ENCODE measurements at regions not wholly inside any gene's neighbourhood (a gene's known extent, or its start where the extent isn't known, plus 50 kb on each side); places are given as distances from the start of the nearest gene placed in this dataset.

- TF ChIP-seq SPEN (CRISPR knock-in tag; IDR thresholded peaks at IDR 0.05; ENCODE audit: low read depth): no peak; the same call in 1 of the 2 replicates
These were observed 87.5 kb upstream of the GSE1 start (continued) for GRCh38 chr16:85525420-85526184.

GRCh38 chr16:85526185-85526974, 86.7 kb upstream of the GSE1 start:
- peak overlapping the region; percentile 93 for H3K27ac ChIP-seq (ENCODE audit: extremely low read length, insufficient read depth, low read length)
- ChIA-PET CTCF (ENCODE audit: low intra/inter-chr PET ratio, low total read pairs) (no interaction called here), POLR2A (interaction anchor here (1.0 to 8.9 kb wide), 13 partner anchors 11 to 237 kb away, joined by 3 to 235 read pairs (median 4); no protein-coding TSS in a partner anchor)
- H3K4me3 ChIP-seq (replicated peaks in 1 of 3; ENCODE audit: insufficient read depth in 1 of 3, low read depth in 2 of 3, low read length in 3 of 3): peak overlapping the region; percentile 9 to 73 (median 42); a peak in 3 of 6 replicates
- H3K36me3 ChIP-seq (replicated peaks in 1 of 2; ENCODE audit: control insufficient read depth in 1 of 2, insufficient read depth in 2 of 2, low read length in 2 of 2): no peaks in the 10 kb centered on the region
- DNase-seq (ENCODE audit: low spot score) (peak; percentile 53), ATAC-seq (peak; percentile 12), FAIRE-seq (peak; percentile 63)
- H2AFZ ChIP-seq (ENCODE audit: low read length): no peak overlapping the region
- no TSS peak for BruUV-seq (replicated peaks)
- in situ Hi-C loops (cut with HindIII; ENCODE audit: extremely low pct_ligation_motif_present, low pct_unique_long_range_greater_than_20kb) (no loop called here), intact Hi-C loops (cut with micrococcal nuclease; ENCODE audit: unreplicated experiment) (loop anchor here (1.0 to 10.0 kb wide), 2 partner anchors 9 to 88 kb away; partner anchors contain the start of gene GSE1)
- H3K9ac ChIP-seq (ENCODE audit: insufficient read depth, low read depth, low read length): peak overlapping the region; percentile 77
- H3K4me1 ChIP-seq (ENCODE audit: insufficient read depth, low read length): peaks cover 99% of the 10 kb centered on the region
- H4K20me1 ChIP-seq (ENCODE audit: insufficient read depth, low read length): no peaks in the 10 kb centered on the region
- no peaks in the 10 kb centered on the region for H3K27me3 ChIP-seq (ENCODE audit: control insufficient read depth in 1 of 2, insufficient read depth in 2 of 2, low read length in 2 of 2)
- peak overlapping the region; percentile 83 for H3K4me2 ChIP-seq (ENCODE audit: low read depth, low read length)
- H3K9me3 ChIP-seq (ENCODE audit: low read length): no peaks in the 10 kb centered on the region
- 39% methylated on average over 15 of the region's 20 CpGs for WGBS (ENCODE audit: low lambda C conversion rate)
- H3K79me2 ChIP-seq (ENCODE audit: insufficient read depth, low read length): no peaks in the 10 kb centered on the region
- no peak for TF ChIP-seq ARNT (IDR thresholded peaks at IDR 0.05)
- TF ChIP-seq KDM1A (CRISPR knock-in tag; IDR thresholded peaks at IDR 0.05): 0 out of 2 replicates have a peak, but pooled peaks have one; percentile 19
- TF ChIP-seq POLR2AphosphoS5 (IDR thresholded peaks at IDR 0.05; ENCODE audit: low read depth, low read length): peak; percentile 30; the same call in 1 of the 2 replicates
- TF ChIP-seq ZNF317 (CRISPR knock-in tag; IDR thresholded peaks at IDR 0.05): no peak
- peak; percentile 79; the same call in 1 of the 2 replicates for TF ChIP-seq ZNF609 (CRISPR knock-in tag; IDR thresholded peaks at IDR 0.05; ENCODE audit: borderline replicate concordance)
- TF ChIP-seq ZBTB38 (CRISPR knock-in tag; IDR thresholded peaks at IDR 0.05): peak; percentile 97
- TF ChIP-seq HIC2 (CRISPR knock-in tag; IDR thresholded peaks at IDR 0.05; ENCODE audit: low read depth): peak; percentile 92
- TF ChIP-seq ATAD3A (CRISPR knock-in tag; IDR thresholded peaks at IDR 0.05): no peak
